ENCODE measurements at regions not wholly inside any gene's neighbourhood (a gene's known extent, or its start where the extent isn't known, plus 50 kb on each side); places are given as distances from the start of the nearest gene placed in this dataset.

- TF ChIP-seq CTCF (conservative IDR thresholded peaks at IDR 0.05; ENCODE audit: low read length) (no peak), EZH2phosphoT487 (IDR thresholded peaks at IDR 0.05; ENCODE audit: borderline replicate concordance, low read depth, low read length) (no peak)
These were observed 114.8 kb upstream of the MAP9 start for GRCh38 chr4:155491336-155492120.

Measured in OCI-LY7 (cell line).